ENCODE measurements at regions not wholly inside any gene's neighbourhood (a gene's known extent, or its start where the extent isn't known, plus 50 kb on each side); places are given as distances from the start of the nearest gene placed in this dataset.

- TF ChIP-seq POLR2AphosphoS5 (IDR thresholded peaks at IDR 0.05; ENCODE audit: borderline replicate concordance, low read depth, low read length) (no peak), EZH2 (IDR thresholded peaks at IDR 0.05) (no peak), FOXP2 (optimal IDR thresholded peaks at IDR 0.05; ENCODE audit: control extremely low read depth, extremely low read length, insufficient read depth) (no peak)
These were observed 118.2 kb upstream of the MSX2 start for GRCh38 chr5:174606153-174606552.
